GM21447 (cell line): ENCODE measurements at regions not wholly inside any gene's neighbourhood (a gene's known extent, or its start where the extent isn't known, plus 50 kb on each side); places are given as distances from the start of the nearest gene placed in this dataset.

ENCODE experiments used
- ATAC-seq: cut with Tn5 transposase; IDR thresholded peaks from one replicate; pipeline ENCODE4 v1.9.1; 2021; ENCODE audit not compliant: unreplicated experiment

GRCh38 chr13:24007979-24008620, 110.8 kb upstream of the C1QTNF9B start:
- no peak for ATAC-seq

DNA sequence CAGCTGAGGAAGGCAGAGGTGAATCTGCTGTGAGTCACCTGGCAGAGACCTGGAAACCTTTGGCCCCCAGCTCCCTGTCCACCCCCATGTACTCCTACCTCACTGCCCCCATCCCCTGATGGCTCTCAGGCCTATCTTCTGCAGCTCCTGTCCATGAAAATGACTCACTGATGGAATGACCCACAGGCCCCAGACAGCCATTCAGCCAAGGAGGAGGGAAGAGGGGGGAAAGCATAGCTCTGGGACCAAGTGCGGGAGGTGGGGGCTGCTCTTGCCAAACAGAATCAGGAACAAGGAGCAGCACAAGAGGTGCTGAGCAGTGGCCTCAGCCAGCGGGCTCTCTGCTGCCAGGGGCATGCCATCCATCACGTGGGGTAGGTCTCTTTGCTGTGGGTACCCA, 111.4 kb upstream of the C1QTNF9B start:
- no peak for ATAC-seq

DNA sequence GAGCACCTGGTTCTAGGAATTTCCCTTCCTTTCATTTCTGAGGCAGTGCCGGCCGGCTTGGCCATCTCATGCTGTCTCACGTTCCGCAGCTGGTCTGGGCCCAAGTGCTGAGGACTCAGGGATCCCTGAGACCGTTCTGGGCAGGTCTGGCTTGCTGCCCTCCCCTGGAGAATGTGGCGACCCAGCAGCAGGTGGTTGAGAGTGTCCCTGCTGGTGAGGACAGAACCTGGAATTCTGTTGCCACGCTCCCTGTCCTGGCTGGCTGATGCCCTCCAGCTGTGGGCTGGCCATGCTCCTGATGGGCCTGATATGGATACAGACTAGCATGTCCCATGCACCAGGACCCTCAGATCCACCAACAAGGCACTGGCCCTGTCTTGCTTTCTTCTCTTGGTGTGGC, 114.0 kb upstream of the C1QTNF9B start:
- no peak for ATAC-seq

DNA sequence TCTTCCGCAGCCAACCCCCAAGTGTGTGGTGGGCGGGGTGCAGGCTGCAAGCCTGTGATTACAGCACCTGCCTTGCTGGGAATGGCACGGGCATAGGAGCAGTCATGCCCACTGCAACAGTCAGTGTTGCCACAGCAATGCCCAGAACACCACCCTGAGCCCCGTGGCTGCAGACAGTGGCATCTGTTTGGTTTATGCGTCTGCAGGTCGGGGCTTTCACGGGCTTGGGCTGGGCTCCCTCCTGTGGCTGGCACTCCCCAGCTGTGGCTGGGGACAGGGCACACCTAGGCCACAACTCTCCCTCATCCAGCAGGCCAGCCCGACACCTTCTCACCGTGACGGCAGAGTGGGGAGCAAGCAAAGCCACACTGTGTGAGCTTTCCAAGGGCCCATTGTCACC, 115.3 kb upstream of the C1QTNF9B start:
- ATAC-seq, result no peak

GRCh38 chr13:24013189-24013588, 115.9 kb upstream of the C1QTNF9B start:
- no peak for ATAC-seq

- no peak for ATAC-seq
Measured at GRCh38 chr13:24016046-24016445, 118.7 kb upstream of the C1QTNF9B start.

- ATAC-seq, result no peak
Measured at GRCh38 chr13:24022568-24022967, 125.3 kb upstream of the C1QTNF9B start.

DNA sequence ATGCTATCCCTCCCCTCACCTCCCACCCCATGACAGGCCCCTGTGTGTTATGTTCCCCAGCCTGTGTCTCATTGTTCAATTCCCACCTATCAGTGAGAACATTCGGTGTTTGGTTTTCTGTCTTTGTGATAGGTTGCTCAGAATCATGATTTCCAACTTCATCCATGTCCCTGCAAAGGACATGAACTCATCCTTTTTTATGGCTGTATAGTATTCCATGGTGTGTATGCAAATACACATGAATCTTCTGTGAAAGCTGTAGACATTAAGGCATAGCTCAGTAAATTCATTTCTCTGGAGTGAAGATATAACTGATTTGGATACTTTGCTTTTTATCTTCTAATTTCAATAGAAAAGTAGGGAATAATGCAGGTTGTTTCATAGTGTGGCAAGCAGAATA, 125.8 kb upstream of the C1QTNF9B start:
- no peak for ATAC-seq

GRCh38 chr13:24027494-24027893, 130.2 kb upstream of the C1QTNF9B start:
- ATAC-seq, result no peak

GRCh38 chr13:24032252-24032651, 128.3 kb upstream of the SPATA13 start:
- ATAC-seq, result no peak

DNA sequence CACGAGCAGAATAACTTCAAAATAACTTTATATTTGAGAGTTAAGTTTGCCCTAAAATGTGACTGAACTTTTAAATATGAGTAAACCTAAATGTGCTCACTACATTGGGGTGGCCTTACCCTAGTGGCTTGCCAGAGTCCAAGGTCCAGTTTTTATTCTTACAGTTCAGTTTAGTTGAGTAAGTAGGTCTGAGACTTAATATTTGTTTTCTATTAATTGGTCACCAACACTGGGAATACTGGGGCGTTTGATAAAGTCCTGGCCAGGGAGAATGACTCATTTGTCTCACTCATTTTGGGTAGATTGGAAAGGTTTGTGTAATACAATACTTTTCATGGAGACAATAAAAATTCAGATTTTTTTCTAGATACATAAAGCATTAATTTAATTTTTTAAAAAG, 127.8 kb upstream of the SPATA13 start:
- ATAC-seq, result no peak

DNA sequence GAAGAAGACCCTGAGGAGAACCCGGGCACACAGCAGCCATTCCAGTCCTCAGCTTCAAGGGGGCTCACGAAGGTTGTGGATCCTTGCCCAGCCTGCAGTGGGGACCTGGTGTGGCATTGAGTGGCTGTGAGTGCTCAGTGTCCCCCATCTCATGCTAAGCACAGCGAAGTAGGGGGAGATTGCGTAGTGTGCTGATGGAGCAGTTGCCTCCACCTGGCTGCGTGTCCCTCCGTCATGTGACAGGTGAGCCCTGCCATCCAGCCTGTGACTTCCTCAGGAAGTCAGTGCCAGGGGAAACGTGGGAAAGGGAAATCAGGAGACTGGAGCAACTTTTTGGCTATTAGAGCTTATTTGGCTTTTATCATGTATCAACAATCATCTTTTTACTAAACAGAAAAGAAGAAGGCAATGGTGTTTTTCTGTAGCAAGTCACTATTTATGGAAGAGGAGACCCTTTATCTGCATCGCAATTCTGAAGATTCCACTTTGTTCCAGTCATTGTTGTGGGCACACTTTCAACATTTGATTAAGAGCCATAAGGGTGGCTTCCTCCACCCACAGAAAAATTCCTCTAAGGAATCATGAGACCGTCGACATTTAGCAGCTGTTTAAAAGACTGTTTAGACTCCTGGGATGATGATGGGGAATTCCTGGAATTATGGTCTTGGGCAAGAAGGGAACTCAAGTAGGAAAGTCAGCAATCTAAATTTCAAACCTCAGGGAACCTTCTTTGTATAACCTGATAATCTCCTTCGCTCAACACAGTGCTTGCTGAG, 126.8 kb upstream of the SPATA13 start:
- ATAC-seq, result no peak

DNA sequence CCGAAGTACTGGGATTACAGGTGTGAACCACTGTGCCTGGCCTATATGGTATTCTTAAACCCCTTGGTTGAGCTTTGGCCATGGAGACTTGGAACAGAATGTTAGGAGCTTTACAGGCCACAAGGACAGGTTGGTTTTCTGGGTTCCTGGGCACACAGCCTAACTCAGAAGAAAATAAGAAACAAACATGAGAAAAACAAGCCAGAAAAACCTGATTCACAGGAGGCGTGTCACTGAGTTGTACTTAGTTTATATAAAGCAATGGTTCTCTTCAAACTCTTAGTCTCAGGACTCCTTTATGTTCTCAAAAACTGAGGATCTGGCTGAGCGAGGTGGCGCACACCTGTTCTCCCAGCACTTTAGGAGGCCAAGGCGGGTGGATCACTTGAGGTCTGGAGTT, 125.1 kb upstream of the SPATA13 start:
- ATAC-seq, result no peak

DNA sequence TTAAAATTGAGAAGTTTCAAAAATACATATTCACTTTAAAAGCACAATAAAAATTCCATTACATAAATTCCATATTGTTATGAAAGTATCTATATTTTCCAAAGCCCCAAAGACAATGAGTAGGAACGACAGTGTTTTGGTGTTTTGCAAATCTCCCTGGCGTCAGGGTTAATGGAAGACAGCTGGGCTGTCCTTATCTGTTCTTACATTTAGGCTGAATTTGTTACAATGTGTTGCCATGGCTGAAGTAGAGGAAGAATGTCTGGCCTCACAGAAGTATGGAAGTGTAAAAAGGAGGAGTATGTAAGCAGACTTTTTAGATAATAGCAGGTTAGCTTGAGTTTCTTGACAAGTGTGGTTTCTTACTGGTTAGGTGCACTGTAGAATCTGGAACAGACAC, 124.4 kb upstream of the SPATA13 start:
- no peak for ATAC-seq

DNA sequence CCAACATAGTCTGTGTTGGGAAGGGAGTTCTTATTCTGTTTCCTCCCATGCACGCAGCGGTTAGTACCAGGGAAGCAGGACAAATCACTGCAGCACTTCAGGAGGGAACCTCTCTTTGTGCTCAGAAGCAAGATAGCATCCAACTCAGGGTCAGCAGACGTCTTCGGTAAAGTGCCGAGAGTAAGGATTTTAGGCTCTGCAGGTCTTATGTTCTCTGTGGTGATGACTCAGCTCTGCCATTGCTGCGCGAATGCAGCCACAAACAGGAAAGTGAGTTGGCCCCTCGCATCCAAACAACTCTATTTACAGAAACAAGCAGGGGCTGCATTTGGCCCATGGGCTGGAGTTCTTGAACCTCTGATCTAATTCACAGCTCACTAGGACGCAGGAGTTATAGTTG, 122.1 kb upstream of the SPATA13 start:
- no peak for ATAC-seq

DNA sequence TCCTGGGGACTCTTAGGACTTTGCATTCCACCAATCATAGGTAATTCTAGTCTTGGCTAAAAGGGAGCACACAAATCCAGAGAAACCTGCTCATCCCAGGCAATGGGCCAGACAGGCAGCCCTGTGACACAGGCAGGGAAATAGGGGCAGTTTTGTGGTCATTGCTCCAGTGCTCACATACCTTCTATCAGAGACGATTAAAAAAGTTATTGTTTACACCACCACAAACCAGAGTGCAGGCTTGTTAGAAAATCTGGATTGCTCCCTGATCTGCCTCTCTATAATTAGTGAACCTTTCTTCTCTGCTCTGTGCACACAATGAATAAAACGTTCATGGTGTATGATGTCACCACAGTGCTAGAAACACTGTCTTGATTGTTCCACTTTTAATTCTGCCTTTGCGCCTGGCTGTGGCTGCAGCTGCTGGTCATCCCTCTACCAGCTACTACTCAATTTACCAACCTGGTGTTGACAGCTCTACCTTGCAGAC, 121.6 kb upstream of the SPATA13 start:
- ATAC-seq, result no peak

- ATAC-seq, result peak; percentile 67
Measured at GRCh38 chr13:24039621-24040475, 120.7 kb upstream of the SPATA13 start.

- ATAC-seq, result no peak
Measured at GRCh38 chr13:24040835-24041234, 119.7 kb upstream of the SPATA13 start.

GRCh38 chr13:24041651-24042225, 118.8 kb upstream of the SPATA13 start:
- no peak for ATAC-seq

DNA sequence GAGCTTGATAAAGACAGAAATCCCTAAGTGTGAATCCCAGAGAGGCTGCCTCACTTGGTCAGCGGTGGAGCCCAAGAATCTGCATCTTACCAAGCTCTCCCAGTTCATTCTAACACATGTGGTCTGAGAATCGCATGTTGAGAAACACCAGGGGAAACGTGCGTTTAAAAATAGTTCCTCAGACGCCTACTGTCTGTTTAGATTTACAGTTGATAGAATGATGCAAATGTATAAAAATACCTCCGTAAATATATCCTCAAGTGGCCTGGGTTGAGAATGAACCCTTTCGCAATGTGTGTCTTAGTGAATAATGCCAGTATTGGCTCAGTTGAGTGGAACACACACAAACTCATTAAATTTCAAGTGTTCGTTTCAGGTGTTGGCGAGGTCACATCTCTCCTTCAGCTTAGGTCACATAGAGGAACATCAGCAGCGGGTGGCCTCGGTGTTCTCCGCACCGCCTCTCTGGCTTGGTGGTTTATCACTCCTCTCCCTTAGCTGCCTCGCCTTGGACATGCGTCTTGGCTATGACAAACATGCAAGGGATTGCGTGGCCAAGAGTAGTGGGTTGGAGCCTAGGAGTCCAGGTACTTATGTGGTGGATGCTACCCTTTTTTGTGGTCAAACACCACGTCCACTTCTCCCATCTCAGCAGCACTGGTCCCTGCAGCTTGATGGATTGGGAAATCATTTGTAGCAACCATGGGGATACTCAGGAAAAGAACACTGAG, 117.6 kb upstream of the SPATA13 start:
- ATAC-seq, result no peak
